ENCODE measurements at regions not wholly inside any gene's neighbourhood (a gene's known extent, or its start where the extent isn't known, plus 50 kb on each side); places are given as distances from the start of the nearest gene placed in this dataset.

GRCh38 chr2:137729305-137729704, 235.0 kb upstream of the HNMT start:
- CTCF ChIA-PET: interaction anchor here (1.2 kb wide), 1 partner anchor 13 kb away, joined by 3 read pairs; no protein-coding TSS in a partner anchor

GRCh38 chr2:137737559-137737958, 226.7 kb upstream of the HNMT start:
- TF ChIP-seq CTCF (IDR thresholded peaks at IDR 0.05; ENCODE audit: control extremely low read depth, extremely low read depth, low read depth, missing control alignments): no peak
- no peak for DNase-seq (ENCODE audit: extremely low spot score)
- ChIA-PET POLR2A (no interaction called here), CTCF (no interaction called here)

More at GRCh38 chr2:137729305-137729704, 235.0 kb upstream of the HNMT start:
- no peak for TF ChIP-seq CTCF (IDR thresholded peaks at IDR 0.05; ENCODE audit: control extremely low read depth, extremely low read depth, low read depth, missing control alignments)
- POLR2A ChIA-PET: no interaction called here
- DNase-seq (ENCODE audit: extremely low spot score): no peak

GRCh38 chr2:137741784-137742362, 222.4 kb upstream of the HNMT start:
- no peak for TF ChIP-seq CTCF (IDR thresholded peaks at IDR 0.05; ENCODE audit: control extremely low read depth, extremely low read depth, low read depth, missing control alignments)
- CTCF ChIA-PET: interaction anchor here (1.1 to 1.2 kb wide), 2 partner anchors 13 to 40 kb away, joined by 3 read pairs; no protein-coding TSS in a partner anchor
- no peak for DNase-seq (ENCODE audit: extremely low spot score)
- POLR2A ChIA-PET: no interaction called here

GRCh38 chr2:137747509-137747908, 216.8 kb upstream of the HNMT start:
- ChIA-PET POLR2A (no interaction called here), CTCF (interaction anchor here (1.6 to 2.4 kb wide), 2 partner anchors 14 to 17 kb away, joined by 5 to 6 read pairs; no protein-coding TSS in a partner anchor)
- no peak for DNase-seq (ENCODE audit: extremely low spot score)
- TF ChIP-seq CTCF (IDR thresholded peaks at IDR 0.05; ENCODE audit: control extremely low read depth, extremely low read depth, low read depth, missing control alignments): no peak

GRCh38 chr2:137748533-137748932, 215.7 kb upstream of the HNMT start:
- TF ChIP-seq CTCF (IDR thresholded peaks at IDR 0.05; ENCODE audit: control extremely low read depth, extremely low read depth, low read depth, missing control alignments): no peak
- no peak for DNase-seq (ENCODE audit: extremely low spot score)
- CTCF ChIA-PET: interaction anchor here (1.6 to 2.4 kb wide), 2 partner anchors 13 to 18 kb away, joined by 5 to 6 read pairs; no protein-coding TSS in a partner anchor
- POLR2A ChIA-PET: no interaction called here

- CTCF ChIA-PET: interaction anchor here (1.1 to 1.2 kb wide), 2 partner anchors 12 to 14 kb away, joined by 3 read pairs; no protein-coding TSS in a partner anchor
- TF ChIP-seq CTCF (IDR thresholded peaks at IDR 0.05; ENCODE audit: control extremely low read depth, extremely low read depth, low read depth, missing control alignments): no peak
- no peak for DNase-seq (ENCODE audit: extremely low spot score)
- POLR2A ChIA-PET: no interaction called here
Observed at GRCh38 chr2:137764646-137765045, 199.6 kb upstream of the HNMT start.
